CD4-positive, alpha-beta T cell treated with Interleukin-15 for 1 hour (primary cell): ENCODE measurements at regions not wholly inside any gene's neighbourhood (a gene's known extent, or its start where the extent isn't known, plus 50 kb on each side); places are given as distances from the start of the nearest gene placed in this dataset.

ENCODE experiments used
- DNase-seq: peaks from one replicate; pipeline ENCODE4 v3.0.0-alpha.2; 2020

GRCh38 chr17:45689451-45689850, 94.7 kb upstream of the CRHR1 start:
- DNase-seq = no peak

- DNase-seq = no peak
Observed at GRCh38 chr17:45690625-45691275, 93.4 kb upstream of the CRHR1 start.

GRCh38 chr17:45692661-45693060, 91.5 kb upstream of the CRHR1 start:
- no peak for DNase-seq

GRCh38 chr17:45693792-45694191, 90.3 kb upstream of the CRHR1 start:
- DNase-seq = no peak

- no peak for DNase-seq
Observed at GRCh38 chr17:45696442-45696841, 87.7 kb upstream of the CRHR1 start.

DNA sequence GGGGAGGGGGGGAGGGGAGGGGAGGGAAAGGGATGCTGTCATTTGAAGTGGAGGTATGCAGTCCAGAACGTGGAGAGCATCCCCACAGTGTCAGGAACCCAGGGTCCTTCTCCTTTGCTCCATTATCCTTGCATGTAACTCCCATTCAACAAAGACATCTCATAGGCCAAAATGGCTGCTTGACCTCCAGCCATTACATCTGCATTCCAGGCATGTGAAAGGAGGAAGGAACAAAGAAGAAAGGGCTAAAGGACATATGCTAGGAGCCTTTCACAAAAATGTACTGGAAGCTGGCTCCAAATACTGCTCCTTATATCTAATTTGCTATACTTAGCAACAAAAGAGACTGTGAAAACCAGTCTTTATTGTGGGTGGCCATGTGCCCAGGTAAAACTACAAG, 87.0 kb upstream of the CRHR1 start:
- no peak for DNase-seq

DNA sequence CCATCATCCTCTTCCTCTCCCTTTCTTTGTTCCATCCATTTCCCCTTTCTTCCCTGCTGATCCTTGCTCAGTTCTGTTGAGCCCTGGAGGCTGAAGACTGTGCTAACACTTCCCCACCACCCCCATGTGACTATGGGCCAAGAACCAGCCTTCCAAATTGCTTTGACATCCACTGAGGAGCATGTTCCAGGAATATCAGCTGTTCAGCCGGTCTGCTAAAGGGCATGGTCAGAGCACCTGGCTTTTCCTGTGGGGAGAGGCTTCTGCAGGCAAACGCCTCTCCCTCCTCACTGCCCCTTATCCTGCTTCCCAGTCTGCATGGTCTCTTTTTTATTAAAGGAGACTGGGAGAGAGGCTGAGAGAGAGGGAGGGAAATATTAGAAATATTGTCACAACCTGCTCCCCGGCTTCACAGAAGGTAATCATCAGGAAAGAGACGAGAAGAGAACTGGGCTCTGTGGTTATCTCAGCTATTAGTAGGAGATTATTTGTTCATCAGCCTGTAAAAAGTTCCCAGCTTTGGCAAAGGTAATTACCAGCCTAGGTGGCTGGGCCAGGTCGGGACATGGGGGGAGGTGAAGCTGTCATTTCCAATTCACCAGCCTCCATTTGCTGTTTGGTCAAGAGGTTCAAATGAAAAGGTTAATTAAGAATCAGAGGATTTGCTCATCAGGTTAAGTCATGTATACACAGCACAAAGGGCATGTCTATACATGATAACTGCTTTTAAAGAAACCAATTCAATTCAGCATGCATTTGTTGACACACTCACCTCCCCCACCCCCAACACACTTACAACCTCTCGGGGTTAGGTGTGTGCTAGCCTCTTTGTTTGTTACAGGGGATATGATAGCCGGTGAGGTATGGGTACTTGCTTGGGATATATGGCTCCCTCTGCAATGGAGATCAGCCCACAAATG, 83.7 kb upstream of the CRHR1 start:
- no peak for DNase-seq

DNA sequence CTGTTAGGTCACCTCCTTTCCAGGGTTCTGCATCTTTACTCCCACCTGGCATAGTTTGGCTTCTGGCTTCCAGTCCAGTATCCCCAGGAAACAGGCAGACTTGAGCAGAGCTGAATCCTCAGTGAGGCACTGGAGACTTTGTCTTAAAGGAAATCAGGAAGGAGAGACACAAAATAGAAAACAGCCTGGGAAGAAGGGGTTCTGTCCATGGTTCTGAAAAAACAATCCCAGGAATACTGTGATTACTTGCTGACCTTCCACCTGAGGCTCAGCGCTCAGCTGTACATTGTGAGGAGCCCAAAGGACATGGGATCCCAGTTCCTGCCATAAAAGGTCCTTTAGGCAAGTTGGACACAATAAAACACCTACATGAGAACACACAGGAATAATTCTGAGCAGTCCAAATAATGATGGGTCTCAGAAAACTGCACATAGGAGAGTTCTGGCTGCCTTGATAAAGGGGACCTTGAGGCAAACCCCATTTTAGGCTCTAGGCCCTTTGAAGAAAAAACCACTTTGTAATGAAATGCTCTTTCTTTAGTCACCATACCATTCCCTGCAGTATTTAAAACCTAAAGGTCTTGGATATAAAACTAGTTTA, 81.4 kb upstream of the CRHR1 start:
- no peak for DNase-seq

DNA sequence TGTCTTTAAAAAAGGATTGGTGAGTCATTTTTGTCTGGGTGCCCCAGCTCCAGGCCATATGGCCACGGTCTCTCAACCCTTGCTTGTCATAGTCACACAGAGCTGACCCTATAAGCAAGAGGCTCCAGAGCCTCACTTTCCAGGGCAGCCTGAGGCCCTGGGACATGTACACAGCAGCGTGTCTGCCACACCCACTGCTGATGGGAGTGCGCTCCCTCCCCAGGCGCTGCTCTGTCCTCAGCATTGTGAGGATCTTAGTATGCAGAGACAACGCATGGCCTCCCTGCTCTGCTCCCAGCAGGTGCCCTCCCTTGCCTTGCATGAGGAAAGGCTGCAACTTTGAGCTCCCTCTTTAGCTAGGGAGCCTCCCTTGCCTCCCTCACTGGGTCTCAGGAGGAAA, 80.8 kb upstream of the CRHR1 start:
- no peak for DNase-seq

DNA sequence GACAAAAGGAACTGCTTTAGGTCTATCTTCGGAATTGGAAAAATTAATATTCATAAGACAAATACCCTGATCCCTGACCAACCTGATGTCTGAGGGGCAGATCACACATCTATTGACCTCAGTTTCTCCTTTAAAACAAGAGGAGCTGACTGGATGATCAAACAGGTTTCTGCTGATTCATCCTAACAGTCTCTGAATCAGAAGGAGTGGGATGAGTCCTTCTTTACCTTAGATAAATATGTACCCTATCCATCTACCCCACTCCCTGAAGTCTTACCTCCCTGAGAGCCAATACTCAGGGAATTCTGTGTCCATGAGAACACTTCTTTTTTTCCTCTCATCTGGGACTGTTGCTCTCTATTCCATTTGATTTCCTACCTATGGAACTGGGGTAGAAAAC, 80.3 kb upstream of the CRHR1 start:
- no peak for DNase-seq

- DNase-seq = no peak
Observed at GRCh38 chr17:45704251-45704650, 79.9 kb upstream of the CRHR1 start.

- no peak for DNase-seq
Observed at GRCh38 chr17:45705123-45706009, 78.8 kb upstream of the CRHR1 start.

GRCh38 chr17:45706033-45706432, 78.1 kb upstream of the CRHR1 start:
- no peak for DNase-seq

DNA sequence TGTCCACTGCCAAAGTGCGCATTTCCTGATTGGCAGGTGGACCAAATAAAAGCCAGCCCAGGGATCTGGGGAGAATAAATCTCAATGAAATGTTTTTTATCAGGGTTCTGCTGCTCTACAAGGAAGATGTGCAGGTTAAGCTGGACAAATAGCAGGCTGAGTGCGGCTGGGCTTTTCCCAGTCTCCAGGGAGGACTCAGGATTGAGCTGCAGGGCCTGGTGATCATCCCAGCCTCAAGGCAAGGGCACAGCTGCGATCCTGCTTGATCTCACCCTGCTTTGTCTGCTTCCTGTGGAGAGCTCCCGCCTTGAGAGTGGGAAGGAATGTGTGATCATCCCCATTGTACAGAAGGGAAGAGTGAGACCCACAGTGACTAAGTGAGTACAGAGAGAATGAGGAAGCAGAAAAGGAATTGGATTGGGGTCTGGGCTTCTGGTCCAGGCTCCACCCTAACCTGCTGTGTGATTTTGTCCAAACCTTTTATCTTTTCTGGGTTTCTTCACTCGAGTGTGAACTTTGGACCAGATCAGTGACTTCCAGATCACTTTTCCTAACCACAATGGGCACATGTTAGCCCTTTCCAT, 75.3 kb upstream of the CRHR1 start:
- DNase-seq = no peak

DNA sequence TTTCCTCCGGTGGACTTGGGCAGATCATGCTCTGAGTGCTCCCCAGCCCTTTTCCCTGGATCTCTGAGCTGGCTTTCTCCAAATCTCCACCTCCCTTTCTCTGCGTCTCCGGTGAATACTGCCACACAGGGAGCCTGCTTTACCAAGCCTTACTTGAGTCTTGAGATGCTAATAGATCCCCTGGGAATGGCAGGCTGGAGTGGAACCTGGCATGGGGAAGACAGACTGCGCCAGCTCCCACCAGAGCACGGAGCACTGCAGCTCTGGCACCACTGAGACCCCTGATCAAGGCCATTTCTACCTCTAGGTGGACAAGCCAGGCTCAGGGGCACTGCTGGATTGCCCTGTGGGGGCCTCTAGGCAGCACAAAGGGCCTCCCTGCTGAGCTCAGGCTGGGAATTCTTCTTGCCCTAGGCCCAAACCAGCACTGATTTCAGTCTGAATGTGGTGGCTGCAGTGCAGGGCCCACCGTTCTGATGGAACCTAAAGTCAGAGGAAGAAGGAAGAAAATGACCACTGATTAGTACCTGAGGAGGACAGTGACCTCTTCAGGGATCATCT, 74.3 kb upstream of the CRHR1 start:
- DNase-seq = no peak

DNA sequence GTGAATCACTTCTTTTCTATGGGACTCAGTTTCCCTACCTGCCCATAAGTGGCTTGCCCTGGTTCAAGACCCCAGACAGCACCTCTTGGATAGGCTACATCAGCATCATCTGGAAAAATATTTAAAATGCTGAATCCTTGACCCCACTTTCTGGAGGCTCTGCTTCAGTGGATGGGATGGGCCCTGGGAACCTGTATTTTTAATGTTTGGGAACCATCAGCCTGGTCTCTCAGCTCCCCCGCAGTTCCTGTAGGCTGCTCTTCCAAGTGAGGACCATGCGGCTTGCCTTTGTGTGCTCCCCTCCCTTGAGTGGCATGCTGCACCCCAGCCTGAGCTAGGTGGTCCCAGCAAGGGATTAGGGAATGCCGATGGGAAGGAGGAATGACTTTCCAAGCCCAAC, 68.3 kb upstream of the CRHR1 start:
- no peak for DNase-seq

GRCh38 chr17:45718791-45719190, 65.3 kb upstream of the CRHR1 start:
- DNase-seq = no peak

- DNase-seq = no peak
Observed at GRCh38 chr17:45719335-45720071, 64.6 kb upstream of the CRHR1 start.

DNA sequence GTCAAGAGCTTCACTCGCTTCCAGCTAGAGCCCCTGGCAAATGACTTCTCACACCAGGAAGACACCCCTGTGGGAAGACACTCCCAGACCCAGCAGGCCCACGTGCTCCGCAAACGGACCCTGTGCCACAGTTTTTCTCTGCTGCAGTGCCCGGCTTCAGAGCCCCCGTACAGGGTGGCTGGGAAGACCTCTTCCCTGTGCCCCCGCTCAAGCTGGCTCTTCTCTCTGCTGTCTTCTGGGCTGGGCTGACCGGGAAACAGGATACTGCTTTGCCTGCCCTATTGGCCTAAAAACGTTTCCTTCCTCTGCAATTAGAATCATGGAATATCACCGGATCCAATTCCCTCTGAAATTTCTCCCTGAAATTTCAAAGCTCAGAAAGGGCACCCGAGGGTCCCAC, 63.7 kb upstream of the CRHR1 start:
- no peak for DNase-seq

DNA sequence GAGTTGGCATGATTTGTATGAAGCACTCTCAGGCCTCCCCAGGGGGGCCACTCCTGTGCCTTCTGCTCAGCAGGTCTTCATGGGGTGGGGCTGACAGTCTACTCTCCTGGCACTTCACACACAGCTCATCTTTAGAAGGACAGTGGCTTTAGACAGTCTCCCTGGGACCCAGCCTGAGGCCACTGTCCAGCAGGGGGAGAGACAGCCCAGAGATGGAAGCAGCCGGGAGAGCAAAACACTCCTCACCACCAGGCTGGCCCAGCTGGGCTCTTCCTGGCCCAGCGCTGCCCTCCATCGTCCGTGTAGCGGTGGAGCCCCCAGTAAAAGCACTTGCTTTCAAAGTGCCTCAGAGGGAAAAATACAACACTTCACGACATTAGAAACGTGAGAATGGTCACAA, 62.0 kb upstream of the CRHR1 start:
- DNase-seq = no peak

DNA sequence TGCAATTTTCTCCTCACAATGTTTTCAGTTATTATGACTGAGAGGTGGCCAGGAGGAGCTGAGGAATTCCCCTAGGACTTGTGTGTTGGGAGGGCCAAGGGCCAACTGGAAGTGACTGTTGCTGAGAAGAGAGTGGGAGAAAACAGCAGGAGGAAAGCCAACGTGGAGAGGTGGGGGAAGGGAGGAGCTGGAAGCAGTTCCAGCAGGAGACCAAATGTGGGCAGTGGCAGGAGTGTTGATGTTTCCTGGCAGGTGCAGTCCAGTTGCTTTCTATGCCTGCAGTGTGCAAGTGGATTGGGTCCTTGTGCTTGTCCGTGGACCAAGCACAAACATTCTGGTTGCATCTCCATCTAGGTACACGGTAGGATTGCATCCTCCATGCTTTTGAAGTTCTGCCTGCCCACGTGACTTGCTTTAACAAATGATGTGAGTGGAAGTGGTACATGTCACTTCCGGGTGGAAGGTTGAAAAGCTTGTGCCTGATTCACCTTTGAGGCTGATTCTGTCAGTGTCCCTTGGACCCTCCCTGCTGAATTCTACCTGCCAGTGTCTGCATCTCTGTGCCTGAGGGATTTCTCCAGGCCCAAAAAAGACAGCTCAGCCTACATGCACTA, 54.7 kb upstream of the CRHR1 start:
- DNase-seq = no peak
